Neural cell (in vitro differentiated cells): ENCODE measurements at regions not wholly inside any gene's neighbourhood (a gene's known extent, or its start where the extent isn't known, plus 50 kb on each side); places are given as distances from the start of the nearest gene placed in this dataset.

Experiments
- H2AFZ ChIP-seq: fragments of 200-600, 300-800 bp; sonication (generic), shearing (Covaris generic); 2 replicates; pipeline ENCODE4 v1.6.0; 2014; ENCODE audit warnings: low read depth, mild to moderate bottlenecking, antibody characterized with exemption, low read length, moderate library complexity
- H3F3A ChIP-seq: fragments of 200-600 bp; shearing (Covaris generic); 2 replicates; pipeline ENCODE4 v1.6.1; 2016; ENCODE audit warnings: mild to moderate bottlenecking, moderate library complexity, mixed read lengths, antibody characterized with exemption, low read length; ENCODE audit not compliant: insufficient read depth, poor library complexity, severe bottlenecking
- H3K27ac ChIP-seq: fragments of 200-600, 300-800 bp; sonication (generic), shearing (Covaris generic); 2 replicates; pipeline ENCODE4 v1.5.1; 2014; ENCODE audit warnings: mild to moderate bottlenecking, low read length, moderate library complexity
- H3K27me3 ChIP-seq: fragments of 300-800, 200-600 bp; sonication (generic), shearing (Covaris generic); 2 replicates; pipeline ENCODE4 v1.6.0; 2014; ENCODE audit warnings: mild to moderate bottlenecking, low read depth, low read length, moderate library complexity; ENCODE audit not compliant: insufficient read depth
- H3K36me3 ChIP-seq: fragments of 300-800, 200-600 bp; sonication (generic), shearing (Covaris generic); 2 replicates; pipeline ENCODE4 v1.5.1; 2014; ENCODE audit warnings: mild to moderate bottlenecking, antibody characterized with exemption, low read length, moderate library complexity; ENCODE audit not compliant: insufficient read depth
- H3K4me2 ChIP-seq: fragments of 300-800, 200-600 bp; sonication (generic), shearing (Covaris generic); 2 replicates; pipeline ENCODE4 v1.6.0; 2014; ENCODE audit warnings: mild to moderate bottlenecking, low read length
- H3K4me3 ChIP-seq: fragments of 300-800, 200-600 bp; sonication (generic), shearing (Covaris generic); 2 replicates; pipeline ENCODE4 v1.5.1; 2014; ENCODE audit warnings: mild to moderate bottlenecking, low read length, moderate library complexity
- H3K79me2 ChIP-seq: fragments of 200-600 bp; shearing (Covaris generic); replicated peaks from 2 replicates; pipeline ENCODE4 v1.6.0; 2014; ENCODE audit warnings: mild to moderate bottlenecking, low read length, moderate library complexity; ENCODE audit not compliant: insufficient read depth
- H3K9ac ChIP-seq: fragments of 300-800, 200-600 bp; sonication (generic), shearing (Covaris generic); 2 replicates; pipeline ENCODE4 v1.6.1; 2016; ENCODE audit warnings: mild to moderate bottlenecking, low read length, mixed read lengths
- H3K9me2 ChIP-seq: fragments of 200-600 bp; shearing (Covaris generic); 2 replicates; pipeline ENCODE4 v1.6.1; 2016; ENCODE audit warnings: mild to moderate bottlenecking, low read length, mixed read lengths; ENCODE audit not compliant: insufficient read depth
- H3K9me3 ChIP-seq: fragments of 200-600, 300-800 bp; sonication (generic), shearing (Covaris generic); 2 replicates; pipeline ENCODE4 v1.6.1; 2016; ENCODE audit warnings: mild to moderate bottlenecking, mixed run types, low read length, moderate library complexity, mixed read lengths
- H4K20me1 ChIP-seq: fragments of 200-600 bp; shearing (Covaris generic); 2 replicates; pipeline ENCODE4 v1.6.1; 2016; ENCODE audit warnings: mild to moderate bottlenecking, mixed run types; ENCODE audit not compliant: insufficient read depth
- CTCF ChIP-seq: fragments of 450-650 bp; IDR thresholded peaks from 2 replicates; pipeline ENCODE4 v1.5.1; 2014; ENCODE audit warnings: antibody characterized with exemption, mild to moderate bottlenecking, moderate library complexity; ENCODE audit not compliant: poor library complexity, severe bottlenecking
- EP300 ChIP-seq: fragments of 450-650 bp; conservative IDR thresholded peaks from 2 replicates; pipeline ENCODE4 v1.6.1; 2014; ENCODE audit warnings: antibody characterized with exemption, mild to moderate bottlenecking, moderate library complexity; ENCODE audit not compliant: poor library complexity, severe bottlenecking
- EZH2 ChIP-seq: fragments of 200-600, 300-800 bp; shearing (Covaris generic), sonication (generic); IDR thresholded peaks from 2 replicates; pipeline ENCODE4 v1.6.1; 2014; ENCODE audit warnings: antibody characterized with exemption, low read length, borderline replicate concordance, mild to moderate bottlenecking; ENCODE audit not compliant: insufficient read depth, poor library complexity, severe bottlenecking
- MXI1 ChIP-seq: fragments of 450-650 bp; conservative IDR thresholded peaks from 2 replicates; pipeline ENCODE4 v1.6.1; 2014; ENCODE audit warnings: antibody characterized with exemption, mild to moderate bottlenecking; ENCODE audit not compliant: poor library complexity, severe bottlenecking
- POLR2AphosphoS5 ChIP-seq: IDR thresholded peaks from 2 replicates; pipeline ENCODE4 v1.6.1; 2012
- RAD21 ChIP-seq: fragments of 450-650 bp; conservative IDR thresholded peaks from 2 replicates; pipeline ENCODE4 v1.6.1; 2014; ENCODE audit warnings: antibody characterized with exemption, mild to moderate bottlenecking, moderate library complexity
- SMC3 ChIP-seq: fragments of 450-650 bp; conservative IDR thresholded peaks from 2 replicates; pipeline ENCODE4 v1.6.1; 2014; ENCODE audit warnings: antibody characterized with exemption, mild to moderate bottlenecking, moderate library complexity; ENCODE audit not compliant: poor library complexity
- TAF1 ChIP-seq: IDR thresholded peaks from 2 replicates; pipeline ENCODE4 v1.6.1; 2012; ENCODE audit warnings: low read depth
- TF ChIP-seq, protein P1 (sequence below): IDR thresholded peaks from 2 replicates; pipeline ENCODE4 v1.6.1; 2012; ENCODE audit warnings: borderline replicate concordance

- Histone ChIP-seq H3K9me2 (no peaks in the 10 kb centered on the region), H3K4me2 (no peak overlapping the region), H3K9ac (no peak overlapping the region), H3K9me3 (no peaks in the 10 kb centered on the region), H3K36me3 (no peaks in the 10 kb centered on the region), H3K27me3 (no peaks in the 10 kb centered on the region), H3K79me2 (no peaks in the 10 kb centered on the region), H3F3A (no peaks in the 10 kb centered on the region), H4K20me1 (no peaks in the 10 kb centered on the region), H3K4me3 (no peak overlapping the region), H2AFZ (no peak overlapping the region), H3K27ac (no peak overlapping the region)
- no peak for TF ChIP-seq POLR2AphosphoS5
- no peak for TF ChIP-seq TAF1
- no peak for TF ChIP-seq RAD21
- TF ChIP-seq EP300, result no peak
- TF ChIP-seq, protein P1, sequence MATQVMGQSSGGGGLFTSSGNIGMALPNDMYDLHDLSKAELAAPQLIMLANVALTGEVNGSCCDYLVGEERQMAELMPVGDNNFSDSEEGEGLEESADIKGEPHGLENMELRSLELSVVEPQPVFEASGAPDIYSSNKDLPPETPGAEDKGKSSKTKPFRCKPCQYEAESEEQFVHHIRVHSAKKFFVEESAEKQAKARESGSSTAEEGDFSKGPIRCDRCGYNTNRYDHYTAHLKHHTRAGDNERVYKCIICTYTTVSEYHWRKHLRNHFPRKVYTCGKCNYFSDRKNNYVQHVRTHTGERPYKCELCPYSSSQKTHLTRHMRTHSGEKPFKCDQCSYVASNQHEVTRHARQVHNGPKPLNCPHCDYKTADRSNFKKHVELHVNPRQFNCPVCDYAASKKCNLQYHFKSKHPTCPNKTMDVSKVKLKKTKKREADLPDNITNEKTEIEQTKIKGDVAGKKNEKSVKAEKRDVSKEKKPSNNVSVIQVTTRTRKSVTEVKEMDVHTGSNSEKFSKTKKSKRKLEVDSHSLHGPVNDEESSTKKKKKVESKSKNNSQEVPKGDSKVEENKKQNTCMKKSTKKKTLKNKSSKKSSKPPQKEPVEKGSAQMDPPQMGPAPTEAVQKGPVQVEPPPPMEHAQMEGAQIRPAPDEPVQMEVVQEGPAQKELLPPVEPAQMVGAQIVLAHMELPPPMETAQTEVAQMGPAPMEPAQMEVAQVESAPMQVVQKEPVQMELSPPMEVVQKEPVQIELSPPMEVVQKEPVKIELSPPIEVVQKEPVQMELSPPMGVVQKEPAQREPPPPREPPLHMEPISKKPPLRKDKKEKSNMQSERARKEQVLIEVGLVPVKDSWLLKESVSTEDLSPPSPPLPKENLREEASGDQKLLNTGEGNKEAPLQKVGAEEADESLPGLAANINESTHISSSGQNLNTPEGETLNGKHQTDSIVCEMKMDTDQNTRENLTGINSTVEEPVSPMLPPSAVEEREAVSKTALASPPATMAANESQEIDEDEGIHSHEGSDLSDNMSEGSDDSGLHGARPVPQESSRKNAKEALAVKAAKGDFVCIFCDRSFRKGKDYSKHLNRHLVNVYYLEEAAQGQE, result no peak
- no peak for TF ChIP-seq EZH2
- no peak for TF ChIP-seq SMC3
- no peak for TF ChIP-seq CTCF
- TF ChIP-seq MXI1, result no peak
Observed at GRCh38 chr11:79616392-79616851, 175.6 kb upstream of the TENM4 start.

GRCh38 chr11:79615425-79615824, 174.6 kb upstream of the TENM4 start:
- Histone ChIP-seq H3F3A (no peaks in the 10 kb centered on the region), H2AFZ (no peak overlapping the region), H3K27ac (no peak overlapping the region), H3K79me2 (no peaks in the 10 kb centered on the region), H3K27me3 (no peaks in the 10 kb centered on the region), H3K9ac (no peak overlapping the region), H4K20me1 (no peaks in the 10 kb centered on the region), H3K9me3 (no peaks in the 10 kb centered on the region), H3K9me2 (no peaks in the 10 kb centered on the region), H3K4me2 (no peak overlapping the region), H3K4me3 (no peak overlapping the region), H3K36me3 (no peaks in the 10 kb centered on the region)
- TF ChIP-seq, protein P1, result no peak
- no peak for TF ChIP-seq RAD21
- TF ChIP-seq EZH2, result no peak
- TF ChIP-seq EP300, result no peak
- TF ChIP-seq TAF1, result no peak
- no peak for TF ChIP-seq SMC3
- TF ChIP-seq MXI1, result no peak
- no peak for TF ChIP-seq CTCF
- TF ChIP-seq POLR2AphosphoS5, result no peak
